ENCODE measurements at regions not wholly inside any gene's neighbourhood (a gene's known extent, or its start where the extent isn't known, plus 50 kb on each side); places are given as distances from the start of the nearest gene placed in this dataset.

- no peak for TF ChIP-seq CTCF (conservative IDR thresholded peaks at IDR 0.05 in 1 of 2, IDR thresholded peaks at IDR 0.05 in 1 of 2; ENCODE audit: extremely low read depth in 1 of 2, insufficient read depth in 1 of 2, low read depth in 1 of 2, low read length in 2 of 2)
- no peak for TF ChIP-seq EZH2 (IDR thresholded peaks at IDR 0.05; ENCODE audit: borderline replicate concordance, low read length)
Observed at GRCh38 chr18:39299152-39299551, 1733.6 kb upstream of the CELF4 start.
